Calu3 (cell line): ENCODE measurements at regions not wholly inside any gene's neighbourhood (a gene's known extent, or its start where the extent isn't known, plus 50 kb on each side); places are given as distances from the start of the nearest gene placed in this dataset.

Source experiments
- BruUV-seq: library from RNA; stranded (reverse); fragments of 400-500 nt; replicated peaks from 2 replicates; lab custom pipeline; 2021; lab: Mats Ljungman, UMichigan
- CTCF ChIA-PET: fragments of 300-600 bp; sonication (Branson Sonifier 250); formaldehyde crosslinking; loops from one replicate; lab custom pipeline; 2022; ENCODE audit warnings: antibody characterized with exemption; lab: Charles Lee
- DNase-seq: peaks from one replicate; pipeline ENCODE4 v3.0.0; 2022
- H3K27ac Mint-ChIP-seq: one replicate; pipeline ENCODE4 v1.8.0; 2022; ENCODE audit warnings: mixed read lengths; ENCODE audit not compliant: unreplicated experiment
- H3K27me3 Mint-ChIP-seq: one replicate; pipeline ENCODE4 v1.8.0; 2022; ENCODE audit warnings: mixed read lengths; ENCODE audit not compliant: unreplicated experiment
- H3K36me3 Mint-ChIP-seq: one replicate; pipeline ENCODE4 v1.8.0; 2022; ENCODE audit warnings: mild to moderate bottlenecking, moderate library complexity, mixed read lengths; ENCODE audit not compliant: insufficient read depth, unreplicated experiment
- H3K4me1 Mint-ChIP-seq: one replicate; pipeline ENCODE4 v1.8.0; 2022; ENCODE audit warnings: mild to moderate bottlenecking, low read depth, mixed read lengths; ENCODE audit not compliant: unreplicated experiment
- H3K4me3 Mint-ChIP-seq: one replicate; pipeline ENCODE4 v1.8.0; 2022; ENCODE audit warnings: mild to moderate bottlenecking, low read depth, moderate library complexity, mixed read lengths; ENCODE audit not compliant: unreplicated experiment
- H3K9me3 Mint-ChIP-seq: one replicate; pipeline ENCODE4 v1.8.0; 2022; ENCODE audit warnings: low read depth, mixed read lengths; ENCODE audit not compliant: unreplicated experiment
- CTCF ChIP-seq: fragments of 200-600 bp; IDR thresholded peaks from one replicate; pipeline ENCODE4 v1.8.0; 2022; ENCODE audit warnings: antibody characterized with exemption; ENCODE audit not compliant: unreplicated experiment
- intact Hi-C: fragments of 100-400 bp; cut with micrococcal nuclease; formaldehyde crosslinking; loops from one replicate; pipeline ENCODE4 v1.10.0; 2022; ENCODE audit not compliant: unreplicated experiment

GRCh38 chr13:79674765-79675515 is 194.0 kb downstream of the NDFIP2 start:
- CTCF ChIA-PET = no interaction called here
- Mint-ChIP-seq H3K36me3 (no peaks in the 10 kb centered on the region), H3K9me3 (no peaks in the 10 kb centered on the region), H3K27me3 (no peaks in the 10 kb centered on the region), H3K4me3 (no peak overlapping the region), H3K4me1 (peaks cover 8% of the 10 kb centered on the region), H3K27ac (no peak overlapping the region)
- no peak for DNase-seq
- no peak for TF ChIP-seq CTCF
- BruUV-seq = no TSS peak
- intact Hi-C loops = no loop called here

GRCh38 chr13:79673993-79674377 is 193.0 kb downstream of the NDFIP2 start:
- intact Hi-C loops = no loop called here
- Mint-ChIP-seq H3K27me3 (no peaks in the 10 kb centered on the region), H3K36me3 (no peaks in the 10 kb centered on the region), H3K27ac (no peak overlapping the region), H3K9me3 (no peaks in the 10 kb centered on the region), H3K4me3 (no peak overlapping the region), H3K4me1 (peaks cover under 1% of the 10 kb centered on the region)
- no peak for TF ChIP-seq CTCF
- BruUV-seq = no TSS peak
- no peak for DNase-seq
- CTCF ChIA-PET = no interaction called here

- intact Hi-C loops = no loop called here
- CTCF ChIA-PET = no interaction called here
- H3K4me3 Mint-ChIP-seq = no peak overlapping the region
- TF ChIP-seq CTCF = no peak
- no peak for DNase-seq
- no peaks in the 10 kb centered on the region for H3K9me3 Mint-ChIP-seq
- no peaks in the 10 kb centered on the region for H3K27me3 Mint-ChIP-seq
- no TSS peak for BruUV-seq
- no peak overlapping the region for H3K27ac Mint-ChIP-seq
- no peaks in the 10 kb centered on the region for H3K36me3 Mint-ChIP-seq
- peaks cover under 1% of the 10 kb centered on the region for H3K4me1 Mint-ChIP-seq
Measured at GRCh38 chr13:79673310-79673992, 192.5 kb downstream of the NDFIP2 start.

GRCh38 chr13:79671420-79671819 is 190.5 kb downstream of the NDFIP2 start:
- no TSS peak for BruUV-seq
- intact Hi-C loops = no loop called here
- DNase-seq = no peak
- no peak for TF ChIP-seq CTCF
- no peaks in the 10 kb centered on the region for H3K9me3 Mint-ChIP-seq
- CTCF ChIA-PET = no interaction called here
- no peaks in the 10 kb centered on the region for H3K27me3 Mint-ChIP-seq
- no peak overlapping the region for H3K4me3 Mint-ChIP-seq
- H3K27ac Mint-ChIP-seq = no peak overlapping the region
- H3K4me1 Mint-ChIP-seq = peaks cover 8% of the 10 kb centered on the region
- no peaks in the 10 kb centered on the region for H3K36me3 Mint-ChIP-seq
